Colonic mucosa (tissue), 4 donors: ENCODE measurements at regions not wholly inside any gene's neighbourhood (a gene's known extent, or its start where the extent isn't known, plus 50 kb on each side); places are given as distances from the start of the nearest gene placed in this dataset.

Experiments used
- DNase-seq: peaks from one replicate; pipeline ENCODE4 v3.0.0-alpha.2; 2020
- H3K27ac ChIP-seq: fragments of 200-600 bp; one replicate; pipeline ENCODE4 v1.8.0; 2021
- H3K27me3 ChIP-seq: fragments of 200-600 bp; one replicate; pipeline ENCODE4 v1.8.0; 2021
- H3K36me3 ChIP-seq: fragments of 200-600 bp; one replicate; pipeline ENCODE4 v1.8.0; 2021
- H3K4me1 ChIP-seq: fragments of 200-600 bp; one replicate; pipeline ENCODE4 v1.8.0; 2021; ENCODE audit warnings: mild to moderate bottlenecking
- H3K4me3 ChIP-seq: fragments of 200-600 bp; one replicate; pipeline ENCODE4 v1.8.0; 2021
- H3K9ac ChIP-seq, 2 donors: one replicate each; pipeline ENCODE4 v1.7.0; 2013; ENCODE audit warnings: control low read depth in 2 of 2, low read depth in 2 of 2, low read length in 2 of 2
- H3K9me3 ChIP-seq: fragments of 200-600 bp; one replicate; pipeline ENCODE4 v1.8.0; 2021
- CTCF ChIP-seq: fragments of 200-600 bp; IDR thresholded peaks from one replicate; pipeline ENCODE4 v1.8.0; 2022; ENCODE audit warnings: antibody characterized with exemption, mild to moderate bottlenecking
- intact Hi-C: fragments of 100-400 bp; cut with DNase I; formaldehyde crosslinking; loops from one replicate; pipeline ENCODE4 v1.14.1; 2022
- donor health status: healthy.
- donor health status: DM: no; HTN: no; CAD: no.
- donor health status: DM: no; HTN: no; CAD: no.

GRCh38 chr9:84445737-84446136, 105.2 kb upstream of the SLC28A3 start:
- TF ChIP-seq CTCF: no peak
- no peaks in the 10 kb centered on the region for H3K36me3 ChIP-seq
- intact Hi-C loops: no loop called here
- H3K4me1 ChIP-seq: no peaks in the 10 kb centered on the region
- no peaks in the 10 kb centered on the region for H3K27me3 ChIP-seq
- no peak overlapping the region for H3K4me3 ChIP-seq
- no peaks in the 10 kb centered on the region for H3K9me3 ChIP-seq
- DNase-seq: no peak
- H3K27ac ChIP-seq: no peak overlapping the region
- no peak overlapping the region for H3K9ac ChIP-seq

GRCh38 chr9:84447305-84447704, 106.7 kb upstream of the SLC28A3 start:
- no peaks in the 10 kb centered on the region for H3K36me3 ChIP-seq
- no peak overlapping the region for H3K27ac ChIP-seq
- H3K4me3 ChIP-seq: no peak overlapping the region
- no peak for DNase-seq
- intact Hi-C loops: no loop called here
- H3K27me3 ChIP-seq: no peaks in the 10 kb centered on the region
- H3K9ac ChIP-seq: no peak overlapping the region
- no peak for TF ChIP-seq CTCF
- H3K4me1 ChIP-seq: no peaks in the 10 kb centered on the region
- H3K9me3 ChIP-seq: no peaks in the 10 kb centered on the region

- intact Hi-C loops: no loop called here
- TF ChIP-seq CTCF: no peak
- no peak overlapping the region for H3K27ac ChIP-seq
- H3K9me3 ChIP-seq: no peaks in the 10 kb centered on the region
- no peak overlapping the region for H3K4me3 ChIP-seq
- H3K9ac ChIP-seq: no peak overlapping the region
- no peaks in the 10 kb centered on the region for H3K4me1 ChIP-seq
- H3K27me3 ChIP-seq: no peaks in the 10 kb centered on the region
- no peaks in the 10 kb centered on the region for H3K36me3 ChIP-seq
- DNase-seq: no peak
Measured at GRCh38 chr9:84450029-84450428, 109.5 kb upstream of the SLC28A3 start.

- intact Hi-C loops: no loop called here
Measured at GRCh38 chr9:84456527-84456926, 116.0 kb upstream of the SLC28A3 start.

GRCh38 chr9:84460695-84461094, 120.1 kb upstream of the SLC28A3 start:
- Histone ChIP-seq H3K27me3 (no peaks in the 10 kb centered on the region), H3K27ac (no peak overlapping the region), H3K36me3 (no peaks in the 10 kb centered on the region), H3K4me1 (no peaks in the 10 kb centered on the region), H3K9ac (no peak overlapping the region), H3K4me3 (no peak overlapping the region), H3K9me3 (no peaks in the 10 kb centered on the region)
- intact Hi-C loops: no loop called here
- TF ChIP-seq CTCF: no peak
- DNase-seq: no peak

More at GRCh38 chr9:84456527-84456926, 116.0 kb upstream of the SLC28A3 start:
- no peak for TF ChIP-seq CTCF
- Histone ChIP-seq H3K4me3 (no peak overlapping the region), H3K27me3 (no peaks in the 10 kb centered on the region), H3K36me3 (no peaks in the 10 kb centered on the region), H3K9ac (no peak overlapping the region), H3K27ac (no peak overlapping the region), H3K9me3 (no peaks in the 10 kb centered on the region), H3K4me1 (no peaks in the 10 kb centered on the region)
- DNase-seq: no peak

- Histone ChIP-seq H3K36me3 (no peaks in the 10 kb centered on the region), H3K9ac (no peak overlapping the region), H3K27ac (no peak overlapping the region), H3K4me3 (no peak overlapping the region), H3K4me1 (no peaks in the 10 kb centered on the region), H3K9me3 (no peaks in the 10 kb centered on the region), H3K27me3 (no peaks in the 10 kb centered on the region)
- intact Hi-C loops: no loop called here
- no peak for TF ChIP-seq CTCF
- DNase-seq: no peak
Measured at GRCh38 chr9:84463272-84463671, 122.7 kb upstream of the SLC28A3 start.
